ENCODE measurements at regions not wholly inside any gene's neighbourhood (a gene's known extent, or its start where the extent isn't known, plus 50 kb on each side); places are given as distances from the start of the nearest gene placed in this dataset.
"Not testable (repeated sequence)": the region's sequence is repeated elsewhere in the genome, so short reads cannot be mapped to it uniquely, and the experiment has no call there.

DNA sequence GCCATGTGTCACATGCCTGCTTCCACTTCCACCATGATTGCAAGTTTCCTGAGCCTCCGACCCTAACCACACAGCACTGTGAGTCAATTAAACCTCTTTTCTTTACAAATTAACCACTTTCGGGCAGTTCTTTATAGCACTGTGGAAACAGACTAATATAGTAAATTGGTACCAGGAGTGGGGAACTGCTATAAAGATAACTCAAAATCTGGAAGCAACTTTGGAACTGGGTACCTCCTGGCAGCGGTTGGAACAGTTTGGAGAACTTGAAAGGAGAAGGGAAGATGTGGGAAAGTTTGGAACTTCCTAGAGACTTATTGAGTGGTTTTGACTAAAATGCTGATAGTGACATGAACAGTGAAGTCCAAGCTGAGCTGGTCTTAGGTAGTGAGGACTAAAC is 436.1 kb downstream of the TMEM121 start:
- no peak for TF ChIP-seq EZH2 (IDR thresholded peaks at IDR 0.05; ENCODE audit: low read length, missing control alignments)
- TF ChIP-seq, protein P1, sequence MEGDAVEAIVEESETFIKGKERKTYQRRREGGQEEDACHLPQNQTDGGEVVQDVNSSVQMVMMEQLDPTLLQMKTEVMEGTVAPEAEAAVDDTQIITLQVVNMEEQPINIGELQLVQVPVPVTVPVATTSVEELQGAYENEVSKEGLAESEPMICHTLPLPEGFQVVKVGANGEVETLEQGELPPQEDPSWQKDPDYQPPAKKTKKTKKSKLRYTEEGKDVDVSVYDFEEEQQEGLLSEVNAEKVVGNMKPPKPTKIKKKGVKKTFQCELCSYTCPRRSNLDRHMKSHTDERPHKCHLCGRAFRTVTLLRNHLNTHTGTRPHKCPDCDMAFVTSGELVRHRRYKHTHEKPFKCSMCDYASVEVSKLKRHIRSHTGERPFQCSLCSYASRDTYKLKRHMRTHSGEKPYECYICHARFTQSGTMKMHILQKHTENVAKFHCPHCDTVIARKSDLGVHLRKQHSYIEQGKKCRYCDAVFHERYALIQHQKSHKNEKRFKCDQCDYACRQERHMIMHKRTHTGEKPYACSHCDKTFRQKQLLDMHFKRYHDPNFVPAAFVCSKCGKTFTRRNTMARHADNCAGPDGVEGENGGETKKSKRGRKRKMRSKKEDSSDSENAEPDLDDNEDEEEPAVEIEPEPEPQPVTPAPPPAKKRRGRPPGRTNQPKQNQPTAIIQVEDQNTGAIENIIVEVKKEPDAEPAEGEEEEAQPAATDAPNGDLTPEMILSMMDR (conservative IDR thresholded peaks at IDR 0.05 in 1 of 2, IDR thresholded peaks at IDR 0.05 in 1 of 2; ENCODE audit: low read depth in 1 of 2, low read length in 2 of 2), result no peak
- Histone ChIP-seq H3K27ac (ENCODE audit: insufficient read depth, low read length) (no peak overlapping the region), H3K9me3 (ENCODE audit: control insufficient read depth, insufficient read depth, low read depth, low read length) (no peaks in the 10 kb centered on the region), H3K9ac (ENCODE audit: insufficient read depth, low read length) (no peak overlapping the region), H3K36me3 (ENCODE audit: control insufficient read depth, insufficient read depth, low read length) (no peaks in the 10 kb centered on the region), H3K27me3 (ENCODE audit: control insufficient read depth, insufficient read depth, low read length) (no peaks in the 10 kb centered on the region), H3K4me1 (ENCODE audit: control insufficient read depth, extremely low read depth, insufficient read depth, low read length) (no peaks in the 10 kb centered on the region), H3K79me2 (ENCODE audit: control insufficient read depth, insufficient read depth, low read length) (no peaks in the 10 kb centered on the region), H3K4me2 (ENCODE audit: extremely low read depth, insufficient read depth, low read length) (no peak overlapping the region), H4K20me1 (ENCODE audit: control insufficient read depth, extremely low read depth, insufficient read depth, low read length) (no peaks in the 10 kb centered on the region), H3K4me3 (replicated peaks in 1 of 4; ENCODE audit: control extremely low read depth in 1 of 4, insufficient read depth in 1 of 4, low read depth in 3 of 4, low read length in 4 of 4) (no peak overlapping the region), H2AFZ (ENCODE audit: low read length) (no peak overlapping the region)
- DNase-seq (ENCODE audit: low read depth in 2 of 2), result no peak

DNA sequence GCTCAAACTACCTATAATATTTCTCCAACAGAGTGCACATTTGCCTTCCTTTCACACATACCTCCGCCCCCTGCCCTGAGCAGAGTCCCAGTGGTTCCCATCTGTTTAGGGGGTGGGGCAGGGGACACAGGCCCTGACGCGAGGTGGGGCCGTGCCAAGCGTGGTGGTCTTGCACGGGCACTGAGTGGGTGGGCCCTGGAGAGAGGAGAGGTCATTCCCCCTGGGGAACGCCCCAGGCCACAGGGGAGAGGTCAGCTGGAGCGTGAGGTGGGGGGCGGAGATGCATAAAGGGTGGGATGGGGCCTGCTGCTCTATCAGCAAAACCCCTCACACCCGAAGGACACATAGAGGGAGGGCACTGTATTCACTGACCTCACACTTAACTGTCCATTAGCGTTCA is 441.9 kb downstream of the TMEM121 start:
- Histone ChIP-seq H3K27me3 (ENCODE audit: control insufficient read depth, insufficient read depth, low read length) (no peaks in the 10 kb centered on the region), H3K36me3 (ENCODE audit: control insufficient read depth, insufficient read depth, low read length) (no peaks in the 10 kb centered on the region), H3K9me3 (ENCODE audit: control insufficient read depth, insufficient read depth, low read depth, low read length) (no peaks in the 10 kb centered on the region), H3K4me2 (ENCODE audit: extremely low read depth, insufficient read depth, low read length) (no peak overlapping the region), H3K4me1 (ENCODE audit: control insufficient read depth, extremely low read depth, insufficient read depth, low read length) (no peaks in the 10 kb centered on the region), H4K20me1 (ENCODE audit: control insufficient read depth, extremely low read depth, insufficient read depth, low read length) (no peaks in the 10 kb centered on the region), H3K79me2 (ENCODE audit: control insufficient read depth, insufficient read depth, low read length) (no peaks in the 10 kb centered on the region), H3K9ac (ENCODE audit: insufficient read depth, low read length) (no peak overlapping the region), H3K27ac (ENCODE audit: insufficient read depth, low read length) (no peak overlapping the region), H3K4me3 (replicated peaks in 1 of 4; ENCODE audit: control extremely low read depth in 1 of 4, insufficient read depth in 1 of 4, low read depth in 3 of 4, low read length in 4 of 4) (no peak overlapping the region), H2AFZ (ENCODE audit: low read length) (no peak overlapping the region)
- DNase-seq (ENCODE audit: low read depth in 2 of 2), result no peak
- TF ChIP-seq EZH2 (IDR thresholded peaks at IDR 0.05; ENCODE audit: low read length, missing control alignments), result no peak
- TF ChIP-seq, protein P1 (conservative IDR thresholded peaks at IDR 0.05 in 1 of 2, IDR thresholded peaks at IDR 0.05 in 1 of 2; ENCODE audit: low read depth in 1 of 2, low read length in 2 of 2), result no peak

DNA sequence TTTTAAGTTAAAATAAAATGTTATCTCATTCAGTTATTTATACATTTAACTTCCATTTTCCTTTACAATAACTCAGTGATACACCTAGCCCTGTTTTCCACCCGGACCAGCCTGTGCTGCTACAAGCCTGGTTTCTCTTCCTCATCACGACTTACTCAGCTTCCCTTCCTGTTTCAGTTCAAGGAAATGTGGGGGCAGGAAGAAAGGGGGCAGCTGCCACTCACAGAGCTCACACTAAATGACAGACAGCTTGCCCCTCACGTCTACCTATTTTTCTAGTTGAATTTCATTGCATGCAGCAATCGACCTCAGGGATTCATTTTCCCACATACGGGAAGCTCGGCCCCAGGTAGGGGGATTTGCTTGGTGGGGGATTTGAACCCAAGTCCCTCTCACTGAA is 442.6 kb downstream of the TMEM121 start:
- not testable (repeated sequence) for DNase-seq (ENCODE audit: low read depth in 2 of 2); H3K4me1 ChIP-seq (ENCODE audit: control insufficient read depth, extremely low read depth, insufficient read depth, low read length); H3K36me3 ChIP-seq (ENCODE audit: control insufficient read depth, insufficient read depth, low read length); H3K27me3 ChIP-seq (ENCODE audit: control insufficient read depth, insufficient read depth, low read length); H3K27ac ChIP-seq (ENCODE audit: insufficient read depth, low read length); H3K79me2 ChIP-seq (ENCODE audit: control insufficient read depth, insufficient read depth, low read length); H3K4me3 ChIP-seq (replicated peaks in 1 of 4; ENCODE audit: control extremely low read depth in 1 of 4, insufficient read depth in 1 of 4, low read depth in 3 of 4, low read length in 4 of 4); H2AFZ ChIP-seq (ENCODE audit: low read length); H3K9me3 ChIP-seq (ENCODE audit: control insufficient read depth, insufficient read depth, low read depth, low read length); H3K4me2 ChIP-seq (ENCODE audit: extremely low read depth, insufficient read depth, low read length); H3K9ac ChIP-seq (ENCODE audit: insufficient read depth, low read length); H4K20me1 ChIP-seq (ENCODE audit: control insufficient read depth, extremely low read depth, insufficient read depth, low read length)

DNA sequence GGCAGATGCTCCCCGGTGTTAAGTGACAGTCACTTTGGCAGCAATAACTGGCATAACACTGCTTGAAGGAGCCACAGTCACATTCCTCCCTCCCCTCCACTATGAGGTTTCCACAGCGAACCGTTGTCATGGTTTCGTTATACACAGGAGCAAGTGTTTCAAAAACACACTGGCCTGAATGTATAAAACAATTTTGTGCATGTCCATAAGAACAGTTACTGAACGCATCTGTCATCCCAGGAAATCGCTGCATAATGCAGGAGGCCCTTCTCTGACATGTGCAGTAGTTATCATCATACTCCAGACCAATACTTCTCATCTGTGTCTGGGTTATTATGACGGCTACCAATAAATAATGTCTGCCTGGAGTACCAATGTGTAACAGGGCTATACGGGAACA is 444.4 kb downstream of the TMEM121 start:
- H3K79me2 ChIP-seq (ENCODE audit: control insufficient read depth, insufficient read depth, low read length); H2AFZ ChIP-seq (ENCODE audit: low read length); H3K9ac ChIP-seq (ENCODE audit: insufficient read depth, low read length); H3K4me2 ChIP-seq (ENCODE audit: extremely low read depth, insufficient read depth, low read length); H3K4me1 ChIP-seq (ENCODE audit: control insufficient read depth, extremely low read depth, insufficient read depth, low read length); H3K27me3 ChIP-seq (ENCODE audit: control insufficient read depth, insufficient read depth, low read length); H4K20me1 ChIP-seq (ENCODE audit: control insufficient read depth, extremely low read depth, insufficient read depth, low read length); H3K9me3 ChIP-seq (ENCODE audit: control insufficient read depth, insufficient read depth, low read depth, low read length); H3K27ac ChIP-seq (ENCODE audit: insufficient read depth, low read length); DNase-seq (ENCODE audit: low read depth in 2 of 2); H3K4me3 ChIP-seq (replicated peaks in 1 of 4; ENCODE audit: control extremely low read depth in 1 of 4, insufficient read depth in 1 of 4, low read depth in 3 of 4, low read length in 4 of 4); H3K36me3 ChIP-seq (ENCODE audit: control insufficient read depth, insufficient read depth, low read length): not testable (repeated sequence)
